HG03066 (cell line): ENCODE measurements at regions not wholly inside any gene's neighbourhood (a gene's known extent, or its start where the extent isn't known, plus 50 kb on each side); places are given as distances from the start of the nearest gene placed in this dataset.

ENCODE experiments used
- ATAC-seq: cut with Tn5 transposase; IDR thresholded peaks from one replicate; pipeline ENCODE4 v1.9.1; 2021; ENCODE audit warnings: low read depth; ENCODE audit not compliant: unreplicated experiment

GRCh38 chr15:93506646-93507045, 417.6 kb upstream of the RGMA start:
- ATAC-seq: no peak

- no peak for ATAC-seq
These were observed 416.5 kb upstream of the RGMA start for GRCh38 chr15:93505506-93505905.

GRCh38 chr15:93501946-93502345, 412.9 kb upstream of the RGMA start:
- ATAC-seq: no peak

DNA sequence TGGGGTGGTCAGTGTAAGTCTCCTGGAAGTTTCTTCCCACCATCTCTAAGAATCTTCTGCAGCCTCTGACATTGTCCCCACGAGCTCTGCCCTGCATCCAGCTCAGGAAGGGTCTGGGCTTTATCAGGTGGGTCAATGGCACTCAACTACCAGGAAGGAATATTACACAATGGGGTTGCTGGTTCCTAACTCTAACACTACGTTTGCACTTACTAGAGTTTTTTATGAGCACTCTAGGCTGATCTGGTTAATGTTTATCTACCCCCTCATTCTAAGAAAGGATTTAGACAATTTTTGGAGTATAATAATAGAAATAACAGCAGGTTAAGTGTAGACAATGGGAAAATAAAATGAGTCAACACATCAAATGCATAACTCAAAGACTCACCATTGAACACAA, 411.1 kb upstream of the RGMA start:
- no peak for ATAC-seq

DNA sequence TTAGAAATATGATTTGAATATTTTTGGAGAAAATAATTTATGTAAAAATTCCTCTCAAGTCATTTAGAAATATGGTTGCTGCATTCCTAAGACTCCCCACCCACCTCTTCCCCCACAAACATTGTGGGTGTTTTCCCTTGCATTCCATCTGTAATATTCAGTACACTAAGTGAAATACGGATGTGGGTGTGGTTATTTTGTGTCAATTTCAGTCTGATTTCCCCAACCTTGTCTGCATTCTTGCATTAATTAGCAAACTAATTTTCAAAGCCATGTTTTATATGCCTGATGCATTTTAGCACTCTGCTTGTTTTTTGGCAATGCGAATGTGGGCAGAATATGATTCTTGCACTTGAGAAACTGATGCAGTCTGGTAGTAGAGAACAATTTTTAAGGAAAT, 408.3 kb upstream of the RGMA start:
- no peak for ATAC-seq

DNA sequence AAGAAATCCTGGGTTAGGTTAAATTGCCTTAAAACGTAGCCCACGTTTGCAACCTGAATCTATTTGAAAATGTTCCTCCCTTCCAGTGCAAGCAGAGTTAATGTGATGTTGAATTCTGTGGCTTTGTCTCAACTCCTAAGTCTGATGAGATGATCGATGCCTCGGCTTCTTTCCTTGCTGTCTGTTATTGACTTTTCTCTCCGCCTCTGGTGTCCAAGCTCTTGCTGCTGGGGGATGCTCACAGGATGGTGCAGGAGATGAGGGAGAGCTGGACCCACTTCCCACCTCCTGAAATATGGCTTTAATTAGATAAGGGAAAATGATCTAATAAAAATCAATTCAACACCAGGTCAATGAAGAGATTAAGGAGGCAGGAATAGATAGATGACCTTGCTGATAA, 407.9 kb upstream of the RGMA start:
- no peak for ATAC-seq

DNA sequence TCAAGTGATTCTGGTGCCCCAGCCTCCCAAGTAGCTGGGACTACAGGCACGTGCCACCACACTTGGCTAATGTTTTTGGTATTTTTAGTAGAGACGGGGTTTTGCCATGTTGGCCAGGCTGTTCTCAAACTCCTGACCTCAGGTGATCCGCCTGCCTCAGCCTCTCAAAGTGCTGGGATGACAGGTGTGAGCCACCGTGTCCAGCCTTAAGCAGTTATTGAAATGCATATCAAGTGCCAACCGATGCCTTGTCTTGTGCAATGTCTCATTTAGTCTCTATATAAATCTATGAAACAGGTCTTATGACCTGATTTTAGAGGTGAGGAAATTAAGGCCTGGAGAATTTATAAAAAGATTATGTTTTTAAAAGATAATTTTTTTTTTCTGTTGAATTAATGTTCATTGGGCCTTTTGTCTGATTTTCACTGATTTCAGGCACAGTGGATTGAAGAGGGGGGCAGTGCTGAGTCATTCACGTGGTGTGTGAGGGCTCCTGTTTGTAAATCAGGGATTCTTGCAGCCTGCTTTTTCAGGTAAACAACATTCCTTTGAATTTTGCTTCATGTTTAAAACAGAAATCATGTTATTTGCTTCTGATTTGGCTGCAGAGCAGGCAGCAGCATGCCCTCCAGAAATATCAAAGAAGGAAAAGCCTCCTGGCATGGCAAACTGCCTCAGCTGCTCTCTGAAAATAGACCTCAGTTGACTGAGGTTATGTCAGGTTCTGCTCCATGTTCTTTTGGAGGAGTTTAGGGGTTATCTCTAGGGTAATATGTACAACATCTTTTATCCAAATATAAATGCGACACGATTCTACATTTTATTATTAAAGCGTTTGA, 407.0 kb upstream of the RGMA start:
- ATAC-seq: no peak

- ATAC-seq: no peak
These were observed 404.2 kb upstream of the RGMA start for GRCh38 chr15:93493172-93493571.

DNA sequence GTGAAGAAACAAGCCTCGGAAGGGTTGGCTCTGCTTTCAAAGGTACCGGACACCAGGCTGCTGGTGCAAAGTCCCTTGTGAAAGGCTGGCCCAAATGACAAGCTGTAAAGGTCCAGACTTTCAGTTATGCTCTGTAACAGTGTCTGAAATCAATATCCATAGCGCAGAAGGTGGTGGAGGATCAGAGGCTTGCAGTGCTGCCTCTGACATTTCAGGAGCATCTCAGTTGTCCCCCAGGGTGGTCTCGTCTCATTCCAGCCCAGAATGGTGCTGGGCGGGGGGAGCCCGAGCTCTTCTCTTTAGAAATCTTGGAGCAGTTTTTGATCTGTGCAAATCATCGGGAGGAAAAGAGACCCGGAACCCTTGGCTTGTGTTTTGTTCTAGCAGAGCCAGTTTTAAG, 402.3 kb upstream of the RGMA start:
- ATAC-seq: no peak

GRCh38 chr15:93488296-93488713, 399.3 kb upstream of the RGMA start:
- no peak for ATAC-seq

GRCh38 chr15:93486407-93487117, 397.6 kb upstream of the RGMA start:
- ATAC-seq: no peak

DNA sequence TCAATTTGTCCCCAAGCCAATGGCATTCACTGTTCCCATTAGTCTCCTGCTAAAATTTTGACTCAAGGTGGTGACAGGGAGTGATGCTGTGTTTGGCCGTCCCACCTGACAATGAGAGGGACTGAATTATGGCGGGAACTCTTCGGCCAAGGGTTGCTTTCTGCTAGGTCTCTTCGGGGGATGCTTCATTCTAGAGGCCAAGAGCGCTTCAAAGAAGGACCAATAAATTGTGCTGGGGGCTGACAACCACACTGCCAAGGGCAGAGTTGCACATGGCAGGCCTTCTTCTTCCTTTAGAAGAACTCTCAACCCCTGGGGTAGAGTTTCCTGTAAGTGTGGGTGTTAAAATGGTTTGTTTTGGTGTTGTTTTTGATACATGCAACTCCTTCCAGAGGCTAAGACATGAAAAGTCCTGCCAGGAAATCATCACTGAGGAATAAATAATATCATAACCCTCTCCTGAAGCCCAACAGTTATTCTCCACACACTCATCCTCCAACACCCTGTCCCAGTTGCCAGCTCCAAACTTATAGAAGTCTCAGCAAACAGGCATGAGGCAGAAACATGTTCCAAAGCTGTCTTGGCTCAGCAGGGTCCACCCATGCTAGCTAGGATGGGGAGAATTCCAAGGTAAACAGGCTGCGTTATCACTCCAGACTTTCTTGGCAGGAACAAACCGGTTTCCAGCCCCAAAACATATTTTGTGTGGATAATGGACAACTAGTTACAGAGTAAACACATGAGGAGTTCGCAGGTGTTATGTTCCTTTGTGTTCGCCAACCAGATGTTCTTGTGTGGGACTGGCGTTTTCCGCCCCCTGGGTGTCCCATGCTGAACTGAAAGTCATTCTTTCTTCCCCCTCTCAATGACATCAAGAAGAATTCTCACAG, 396.7 kb upstream of the RGMA start:
- ATAC-seq: no peak

DNA sequence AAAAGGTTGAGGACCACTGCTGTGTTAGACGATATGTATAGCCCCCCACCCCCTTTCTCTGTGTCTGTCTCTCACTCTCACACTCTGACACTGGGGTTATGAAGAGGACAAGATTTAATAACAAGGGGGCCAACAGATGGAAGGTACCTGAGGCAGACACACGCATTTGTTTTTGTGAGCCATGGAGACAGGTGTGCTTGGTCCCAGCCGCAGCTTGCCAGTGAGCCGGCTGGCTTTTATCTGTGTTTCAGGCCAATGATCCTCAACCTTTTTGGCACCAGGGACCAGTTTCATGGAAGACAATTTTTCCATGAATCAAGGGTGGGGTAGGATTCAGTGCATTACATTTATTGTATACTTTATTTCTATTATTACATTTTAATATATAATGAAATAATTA, 394.9 kb upstream of the RGMA start:
- no peak for ATAC-seq

GRCh38 chr15:93482731-93483130, 393.7 kb upstream of the RGMA start:
- no peak for ATAC-seq

- no peak for ATAC-seq
These were observed 390.7 kb upstream of the RGMA start for GRCh38 chr15:93479715-93480114.

GRCh38 chr15:93478947-93479346, 389.9 kb upstream of the RGMA start:
- ATAC-seq: no peak

DNA sequence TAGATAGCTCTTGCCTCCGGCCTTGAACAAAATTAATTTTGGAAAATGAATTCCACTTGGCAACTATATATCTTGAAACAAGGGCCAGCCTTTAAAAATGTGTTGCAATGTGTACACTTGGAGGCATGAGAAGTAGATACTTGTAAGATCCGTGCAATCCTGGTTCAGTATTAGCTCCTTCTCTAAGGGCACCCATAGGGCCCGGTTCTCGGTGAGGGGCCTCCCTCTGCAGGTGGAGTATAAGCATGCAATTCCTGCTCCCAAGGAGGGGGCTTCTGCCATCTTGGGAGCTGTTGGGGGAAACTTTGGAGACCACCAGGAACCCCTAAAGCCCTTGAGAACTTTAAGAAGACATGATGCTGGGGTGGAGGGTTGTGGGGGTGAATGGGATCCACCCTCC, 388.7 kb upstream of the RGMA start:
- no peak for ATAC-seq

DNA sequence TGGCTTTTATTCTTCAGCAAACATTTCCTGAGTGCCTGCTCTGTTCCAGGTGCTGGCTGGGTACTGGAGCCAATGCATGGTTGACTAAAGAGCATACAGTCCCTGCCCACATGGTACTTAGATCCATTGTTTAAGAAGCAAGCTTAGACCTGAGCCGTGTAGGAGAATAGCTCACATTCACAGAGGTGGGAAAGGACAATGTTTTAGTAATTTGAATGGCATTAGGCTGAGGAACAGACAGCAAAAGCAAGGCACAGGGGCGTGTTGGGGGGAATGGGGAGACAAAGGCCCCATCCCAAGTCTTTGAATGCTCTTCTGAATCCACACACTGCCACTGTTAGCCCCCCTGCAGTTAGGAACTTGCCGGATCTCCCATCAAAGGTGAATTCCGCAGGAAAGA, 388.2 kb upstream of the RGMA start:
- ATAC-seq: no peak

GRCh38 chr15:93476491-93477177, 387.6 kb upstream of the RGMA start:
- no peak for ATAC-seq

GRCh38 chr15:93474728-93475127, 385.7 kb upstream of the RGMA start:
- no peak for ATAC-seq

- no peak for ATAC-seq
These were observed 381.0 kb upstream of the RGMA start for GRCh38 chr15:93469994-93470393.
